Stimulated activated CD8-positive, alpha-beta memory T cell treated with anti-CD3 and anti-CD28 coated beads, Interleukin-4, amount 100 ng/mL, for 48 hours (primary cell): ENCODE measurements at regions not wholly inside any gene's neighbourhood (a gene's known extent, or its start where the extent isn't known, plus 50 kb on each side); places are given as distances from the start of the nearest gene placed in this dataset.
"Not testable (repeated sequence)": the region's sequence is repeated elsewhere in the genome, so short reads cannot be mapped to it uniquely, and the experiment has no call there.

ENCODE experiments used
- DNase-seq: peaks from one replicate; pipeline ENCODE4 v3.0.0-alpha.2; 2020

GRCh38 chr2:189231719-189232323 lies 52.3 kb upstream of the COL5A2 start:
- DNase-seq, result no peak

GRCh38 chr2:189232759-189233406 lies 53.3 kb upstream of the COL5A2 start:
- DNase-seq, result no peak

- no peak for DNase-seq
Observed at GRCh38 chr2:189233527-189233926, 54.0 kb upstream of the COL5A2 start.

- no peak for DNase-seq
Observed at GRCh38 chr2:189234991-189235390, 55.4 kb upstream of the COL5A2 start.

GRCh38 chr2:189236066-189236465 lies 56.5 kb upstream of the COL5A2 start:
- no peak for DNase-seq

- DNase-seq, result no peak
Observed at GRCh38 chr2:189238903-189239302, 59.3 kb upstream of the COL5A2 start.

- DNase-seq, result not testable (repeated sequence)
Observed at GRCh38 chr2:189243843-189244242, 64.3 kb upstream of the COL5A2 start.

GRCh38 chr2:189247276-189247675 lies 67.7 kb upstream of the COL5A2 start:
- no peak for DNase-seq

- no peak for DNase-seq
Observed at GRCh38 chr2:189248141-189248540, 68.6 kb upstream of the COL5A2 start.

GRCh38 chr2:189249171-189249570 lies 69.6 kb upstream of the COL5A2 start:
- no peak for DNase-seq

GRCh38 chr2:189249901-189250300 lies 70.3 kb upstream of the COL5A2 start:
- DNase-seq, result no peak

- DNase-seq, result no peak
Observed at GRCh38 chr2:189252991-189253675, 73.6 kb upstream of the COL5A2 start.

GRCh38 chr2:189253836-189254235 lies 74.3 kb upstream of the COL5A2 start:
- no peak for DNase-seq

- no peak for DNase-seq
Observed at GRCh38 chr2:189254268-189254883, 74.8 kb upstream of the COL5A2 start.

- DNase-seq, result no peak
Observed at GRCh38 chr2:189255711-189256110, 76.2 kb upstream of the COL5A2 start.

- DNase-seq, result no peak
Observed at GRCh38 chr2:189258616-189259365, 79.2 kb upstream of the COL5A2 start.

GRCh38 chr2:189260361-189260814 lies 80.8 kb upstream of the COL5A2 start:
- no peak for DNase-seq

- DNase-seq, result no peak
Observed at GRCh38 chr2:189261431-189261841, 81.9 kb upstream of the COL5A2 start.

- no peak for DNase-seq
Observed at GRCh38 chr2:189261916-189262315, 82.4 kb upstream of the COL5A2 start.

- no peak for DNase-seq
Observed at GRCh38 chr2:189265696-189266320, 86.2 kb upstream of the COL5A2 start.

- DNase-seq, result no peak
Observed at GRCh38 chr2:189267491-189267890, 87.9 kb upstream of the COL5A2 start.

- no peak for DNase-seq
Observed at GRCh38 chr2:189267925-189268579, 88.5 kb upstream of the COL5A2 start.
